ENCODE measurements at regions not wholly inside any gene's neighbourhood (a gene's known extent, or its start where the extent isn't known, plus 50 kb on each side); places are given as distances from the start of the nearest gene placed in this dataset.
"Not testable (repeated sequence)": the region's sequence is repeated elsewhere in the genome, so short reads cannot be mapped to it uniquely, and the experiment has no call there.

- no peak for FAIRE-seq
These were observed 98.4 kb upstream of the TARDBP start for GRCh38 chr1:10914056-10914455.

DNA sequence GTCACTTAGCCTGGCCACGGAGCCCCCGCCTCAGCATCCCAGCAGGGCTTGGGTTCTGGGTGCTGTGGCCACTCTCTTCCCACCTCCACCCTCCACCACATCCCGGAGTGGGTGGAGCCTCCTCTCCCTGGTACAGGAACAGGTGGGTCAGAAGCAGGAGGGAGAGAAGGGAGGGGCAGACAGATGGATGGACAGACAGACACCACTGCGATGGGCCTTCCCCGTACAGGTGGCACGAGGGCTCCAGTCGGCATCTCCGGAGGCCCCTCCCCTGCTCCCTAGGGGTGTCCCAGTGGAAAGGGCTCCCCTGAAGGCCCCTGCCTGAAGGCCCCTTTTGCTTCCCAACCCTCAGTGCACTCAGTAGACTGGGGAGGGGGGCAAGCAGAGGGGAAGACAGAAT is 96.9 kb upstream of the TARDBP start:
- no peak for FAIRE-seq

DNA sequence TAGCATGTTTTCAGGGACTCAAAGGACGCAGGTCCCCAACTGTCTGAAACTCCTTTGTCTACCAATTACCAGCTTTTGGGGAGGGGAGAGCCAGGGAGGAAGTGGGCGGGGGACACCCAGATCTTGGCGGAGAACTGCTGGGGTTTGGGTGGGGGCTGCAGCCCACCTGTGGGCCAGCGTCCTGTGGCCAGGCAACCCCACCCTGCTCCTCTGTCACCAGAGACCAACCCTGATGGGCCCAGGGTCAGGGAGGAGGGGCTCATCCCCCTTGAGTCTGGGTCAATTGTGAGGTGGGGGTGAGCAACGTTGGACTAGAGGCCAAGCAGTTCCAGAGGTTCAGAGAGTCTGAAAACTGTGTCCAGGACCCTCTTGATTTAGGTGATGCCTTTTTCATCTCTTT is 96.1 kb upstream of the TARDBP start:
- FAIRE-seq = no peak

DNA sequence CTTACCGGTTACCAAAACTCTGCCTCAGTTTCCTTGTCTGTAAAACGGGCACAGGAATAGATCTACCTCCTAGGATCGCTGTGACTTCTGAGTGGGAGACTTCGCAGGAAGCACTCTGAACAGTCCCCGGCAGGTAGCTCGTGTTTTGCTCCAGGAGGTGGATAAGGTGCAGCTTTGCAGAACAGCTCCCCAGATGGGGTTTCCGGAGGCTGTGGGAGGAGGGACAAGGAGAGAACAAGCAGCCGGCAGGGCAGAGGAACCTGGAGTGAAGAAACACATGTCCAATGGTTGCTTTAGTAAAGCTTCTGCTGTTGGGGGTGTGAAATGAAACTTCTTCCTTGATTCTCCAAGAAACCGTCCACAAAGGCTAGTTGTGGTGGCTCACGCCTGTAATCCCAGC is 95.5 kb upstream of the TARDBP start:
- no peak for FAIRE-seq

GRCh38 chr1:10917513-10918454 is 94.7 kb upstream of the TARDBP start:
- no peak for FAIRE-seq

- FAIRE-seq = no peak
These were observed 93.9 kb upstream of the TARDBP start for GRCh38 chr1:10918531-10918930.

- no peak for FAIRE-seq
These were observed 92.3 kb upstream of the TARDBP start for GRCh38 chr1:10920063-10920626.

GRCh38 chr1:10922315-10923060 is 90.0 kb upstream of the TARDBP start:
- FAIRE-seq = not testable (repeated sequence)

GRCh38 chr1:10924030-10924429 is 88.4 kb upstream of the TARDBP start:
- no peak for FAIRE-seq

- FAIRE-seq = no peak
These were observed 83.8 kb upstream of the TARDBP start for GRCh38 chr1:10928654-10929053.

DNA sequence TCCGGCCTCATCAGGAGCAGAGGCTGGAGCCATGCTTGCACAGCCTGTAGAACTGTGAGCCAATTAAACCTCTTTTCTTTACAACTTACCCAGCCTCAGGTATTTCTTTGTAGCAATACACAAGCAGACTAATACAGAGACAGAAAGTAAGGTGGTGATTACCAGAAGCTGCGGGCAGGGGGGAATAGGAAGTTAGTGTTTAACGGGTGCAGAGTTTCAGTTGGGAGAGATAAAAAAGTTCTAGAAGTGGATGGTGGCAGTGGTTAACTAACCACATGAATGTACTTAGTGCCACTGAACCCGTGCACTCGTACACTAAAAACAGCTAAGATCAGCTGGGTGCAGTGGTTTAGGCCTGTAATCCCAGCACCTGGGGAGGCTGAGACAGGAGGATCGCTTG is 80.4 kb upstream of the TARDBP start:
- no peak for FAIRE-seq

- no peak for FAIRE-seq
These were observed 78.2 kb upstream of the TARDBP start for GRCh38 chr1:10934150-10934818.

DNA sequence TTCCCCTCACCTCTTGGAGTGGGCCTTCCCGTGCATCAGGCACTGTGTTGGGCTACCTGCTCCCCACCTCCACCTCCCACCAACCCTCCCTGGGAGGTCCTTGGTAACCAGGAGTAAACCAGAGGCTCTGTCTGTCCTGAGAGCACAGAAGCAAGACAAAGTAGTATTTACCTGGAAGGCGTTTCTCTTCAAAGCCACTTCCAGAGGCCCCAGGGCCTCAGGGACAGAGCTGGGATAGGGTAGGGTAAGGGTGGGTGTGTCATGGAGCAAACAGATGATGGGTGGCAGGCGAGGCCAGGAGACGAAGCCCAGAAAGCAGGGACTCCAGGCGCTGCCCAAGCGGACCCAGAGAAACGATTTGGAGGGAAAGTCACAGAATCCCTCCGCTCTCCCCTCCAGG is 77.2 kb upstream of the TARDBP start:
- FAIRE-seq = no peak

- FAIRE-seq = no peak
These were observed 76.7 kb upstream of the TARDBP start for GRCh38 chr1:10935724-10936123.

DNA sequence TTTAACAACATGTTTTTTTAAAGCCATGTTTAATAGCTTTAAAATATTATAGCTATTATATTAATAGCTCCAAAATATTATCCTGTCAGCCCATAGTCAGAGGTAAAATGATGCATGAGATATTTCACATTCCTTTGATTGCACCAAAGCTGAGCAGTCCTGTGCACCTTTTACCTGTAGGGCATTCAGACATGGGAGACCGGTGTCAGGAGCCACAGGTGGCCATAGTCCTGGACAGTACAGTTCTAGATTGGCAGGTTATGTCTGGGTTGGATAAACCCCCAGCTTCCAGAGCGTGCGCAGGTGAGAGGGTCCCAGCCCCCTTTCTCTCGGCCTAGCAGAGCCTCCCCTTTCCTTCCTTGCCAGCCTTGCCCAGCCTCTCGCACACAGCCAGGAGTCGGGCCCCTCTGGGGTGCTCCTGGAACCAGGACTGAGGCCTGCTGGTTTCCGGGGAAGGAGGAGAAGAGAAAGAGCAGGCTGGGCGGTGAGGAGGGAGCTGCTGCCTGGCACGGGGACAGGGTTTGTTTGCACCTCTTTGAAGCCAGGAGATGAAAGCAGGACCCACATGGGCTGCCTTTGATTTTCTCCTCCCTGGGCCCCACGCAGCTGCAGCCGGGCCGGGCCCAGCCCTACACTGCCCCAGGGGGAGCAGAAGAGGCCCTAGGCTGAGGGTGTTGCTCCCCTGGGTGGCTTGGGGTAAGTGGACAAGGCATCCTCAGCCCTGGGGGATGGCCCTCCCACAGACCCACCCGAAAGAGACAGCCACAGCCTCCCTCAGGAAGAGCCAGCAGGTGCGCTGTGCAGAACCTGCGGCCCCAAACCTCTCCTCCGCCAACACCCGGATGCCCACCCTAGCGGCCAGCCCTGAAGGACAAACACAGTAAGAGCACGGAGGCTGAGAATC is 75.2 kb upstream of the TARDBP start:
- no peak for FAIRE-seq

- FAIRE-seq = no peak
These were observed 73.6 kb upstream of the TARDBP start for GRCh38 chr1:10938741-10939417.

GRCh38 chr1:10939654-10940450 is 72.6 kb upstream of the TARDBP start:
- no peak for FAIRE-seq

GRCh38 chr1:10940451-10940804 is 72.0 kb upstream of the TARDBP start:
- FAIRE-seq = no peak

GRCh38 chr1:10940838-10941237 is 71.6 kb upstream of the TARDBP start:
- no peak for FAIRE-seq

DNA sequence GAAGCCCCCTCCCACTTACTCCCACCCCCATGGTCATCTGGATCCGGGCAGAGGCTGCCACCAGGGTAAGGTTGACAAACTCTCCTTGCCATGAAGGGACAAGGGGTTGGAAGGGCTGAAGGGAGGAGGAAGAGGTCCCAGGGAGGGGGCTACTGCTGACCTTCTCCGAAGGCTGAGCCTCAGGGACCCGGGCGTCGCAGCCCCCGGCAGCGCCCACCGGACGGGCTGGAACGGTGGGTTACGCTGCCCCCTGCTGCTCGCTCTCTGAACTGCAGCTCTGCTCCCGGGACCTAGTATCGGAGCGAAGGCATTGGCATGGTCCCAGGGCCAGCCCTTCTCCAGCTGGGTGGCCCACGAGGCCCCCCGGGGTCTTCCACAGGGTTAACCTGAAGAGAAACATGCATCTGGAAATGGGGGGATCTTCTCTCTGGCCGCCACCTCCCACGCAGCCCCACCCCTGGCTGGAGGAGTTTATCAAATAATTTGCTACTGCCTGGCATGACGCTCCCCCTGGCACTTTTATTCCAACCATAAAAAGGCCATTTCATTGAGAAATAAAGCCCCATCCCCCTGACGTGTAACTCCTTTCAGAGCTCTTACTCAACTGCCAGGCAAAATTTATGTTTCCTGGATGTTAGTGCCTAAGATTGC is 70.4 kb upstream of the TARDBP start:
- FAIRE-seq = no peak

Measured in islet of Langerhans (tissue), 1 donor.